IPS-15b (cell line): ENCODE measurements at regions not wholly inside any gene's neighbourhood (a gene's known extent, or its start where the extent isn't known, plus 50 kb on each side); places are given as distances from the start of the nearest gene placed in this dataset.

Source experiments
- H3K27me3 ChIP-seq: one replicate; pipeline ENCODE4 v1.6.1; 2013; ENCODE audit warnings: low read length; ENCODE audit not compliant: control insufficient read depth, insufficient read depth
- H3K36me3 ChIP-seq: one replicate; pipeline ENCODE4 v1.6.1; 2013; ENCODE audit warnings: low read length; ENCODE audit not compliant: control insufficient read depth, insufficient read depth
- H3K4me1 ChIP-seq: one replicate; pipeline ENCODE4 v1.6.1; 2013; ENCODE audit warnings: mild to moderate bottlenecking, low read length; ENCODE audit not compliant: control insufficient read depth, insufficient read depth
- H3K4me3 ChIP-seq: one replicate; pipeline ENCODE4 v1.5.1; 2013; ENCODE audit warnings: low read depth, low read length
- H3K9ac ChIP-seq: one replicate; pipeline ENCODE4 v1.6.1; 2013; ENCODE audit warnings: low read depth, mild to moderate bottlenecking, low read length
- H3K9me3 ChIP-seq: one replicate; pipeline ENCODE4 v1.6.1; 2013; ENCODE audit warnings: mild to moderate bottlenecking, low read length; ENCODE audit not compliant: control insufficient read depth, insufficient read depth

DNA sequence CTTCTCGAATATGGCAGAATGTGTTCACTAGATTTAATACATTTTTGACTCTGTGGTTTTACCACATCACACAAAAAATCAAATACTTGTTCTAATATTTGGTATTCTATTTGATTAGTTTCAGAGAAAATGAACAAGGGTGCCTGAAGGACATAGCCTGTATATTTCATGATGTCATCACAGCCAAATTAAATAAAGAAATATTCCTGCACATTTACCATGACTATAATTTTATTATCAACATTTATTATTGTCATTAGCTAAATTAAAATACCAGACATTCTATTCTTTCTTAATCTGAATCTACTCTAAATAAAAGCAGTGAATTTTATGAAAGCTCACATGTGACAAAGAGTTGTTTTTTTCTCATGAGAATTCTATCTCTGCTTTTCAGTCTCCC is 980.5 kb downstream of the PCDH18 start:
- H3K4me3 ChIP-seq: no peak overlapping the region
- H3K4me1 ChIP-seq: no peaks in the 10 kb centered on the region
- no peaks in the 10 kb centered on the region for H3K9me3 ChIP-seq
- no peaks in the 10 kb centered on the region for H3K36me3 ChIP-seq
- H3K9ac ChIP-seq: no peak overlapping the region
- no peaks in the 10 kb centered on the region for H3K27me3 ChIP-seq

- H3K27me3 ChIP-seq: peaks cover 7% of the 10 kb centered on the region
- H3K36me3 ChIP-seq: no peaks in the 10 kb centered on the region
- H3K9ac ChIP-seq: no peak overlapping the region
- H3K4me3 ChIP-seq: no peak overlapping the region
- peaks cover 13% of the 10 kb centered on the region for H3K4me1 ChIP-seq
- H3K9me3 ChIP-seq: no peaks in the 10 kb centered on the region
These were observed 991.5 kb downstream of the PCDH18 start for GRCh38 chr4:136540747-136541146.

DNA sequence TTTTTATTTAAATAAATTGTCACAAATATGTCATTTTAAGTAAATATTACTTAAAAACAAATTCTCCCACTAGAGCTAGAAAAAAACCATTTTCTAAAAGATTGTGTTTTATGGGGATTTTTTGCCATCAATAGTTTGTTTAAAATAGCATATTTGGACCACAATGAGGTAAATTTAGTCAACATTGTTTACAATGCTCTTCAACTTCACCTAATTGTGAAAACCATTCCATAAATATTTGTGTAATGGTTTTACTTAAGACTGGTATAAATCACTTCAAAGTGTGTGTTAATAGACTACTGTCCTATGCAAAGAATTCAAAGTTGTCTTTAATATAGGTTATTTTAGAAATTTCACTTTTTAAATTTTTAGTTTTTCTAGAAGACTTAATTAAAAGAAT is 1004.2 kb downstream of the PCDH18 start:
- Histone ChIP-seq H3K9ac (no peak overlapping the region), H3K4me3 (no peak overlapping the region), H3K4me1 (no peaks in the 10 kb centered on the region), H3K9me3 (no peaks in the 10 kb centered on the region), H3K27me3 (no peaks in the 10 kb centered on the region), H3K36me3 (no peaks in the 10 kb centered on the region)

- Histone ChIP-seq H3K27me3 (no peaks in the 10 kb centered on the region), H3K4me3 (no peak overlapping the region), H3K4me1 (no peaks in the 10 kb centered on the region)
These were observed 1005.8 kb downstream of the PCDH18 start for GRCh38 chr4:136526517-136526916.

DNA sequence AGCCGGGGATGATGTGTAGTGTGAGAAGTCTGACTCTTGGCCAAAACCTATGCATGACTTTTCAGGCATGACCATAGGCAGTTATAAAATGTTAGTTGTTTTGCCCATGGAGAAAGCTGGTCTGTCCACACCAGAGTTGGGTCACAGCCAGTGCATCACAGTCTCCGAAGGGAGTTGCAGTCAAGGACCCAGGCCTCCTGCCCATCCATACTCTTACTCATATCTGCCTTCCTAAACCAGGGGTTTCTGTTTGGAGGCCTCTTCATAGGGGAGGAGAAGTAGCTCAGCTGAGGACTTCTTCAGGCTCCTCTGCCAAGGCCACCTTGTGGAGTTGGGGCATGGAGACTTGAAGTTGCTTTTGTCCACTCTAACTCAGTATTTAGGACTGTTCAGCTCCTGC is 1008.3 kb downstream of the PCDH18 start:
- H3K27me3 ChIP-seq: no peaks in the 10 kb centered on the region
- H3K9me3 ChIP-seq: peaks cover 21% of the 10 kb centered on the region
- H3K4me3 ChIP-seq: no peak overlapping the region
- no peaks in the 10 kb centered on the region for H3K36me3 ChIP-seq
- no peaks in the 10 kb centered on the region for H3K4me1 ChIP-seq
- no peak overlapping the region for H3K9ac ChIP-seq

More at GRCh38 chr4:136526517-136526916, 1005.8 kb downstream of the PCDH18 start:
- no peaks in the 10 kb centered on the region for H3K36me3 ChIP-seq
- H3K9me3 ChIP-seq: no peaks in the 10 kb centered on the region
- no peak overlapping the region for H3K9ac ChIP-seq

GRCh38 chr4:136516371-136516770 is 1015.9 kb downstream of the PCDH18 start:
- Histone ChIP-seq H3K4me1 (no peaks in the 10 kb centered on the region), H3K9me3 (peaks cover 22% of the 10 kb centered on the region), H3K27me3 (no peaks in the 10 kb centered on the region), H3K4me3 (no peak overlapping the region), H3K36me3 (no peaks in the 10 kb centered on the region), H3K9ac (no peak overlapping the region)

DNA sequence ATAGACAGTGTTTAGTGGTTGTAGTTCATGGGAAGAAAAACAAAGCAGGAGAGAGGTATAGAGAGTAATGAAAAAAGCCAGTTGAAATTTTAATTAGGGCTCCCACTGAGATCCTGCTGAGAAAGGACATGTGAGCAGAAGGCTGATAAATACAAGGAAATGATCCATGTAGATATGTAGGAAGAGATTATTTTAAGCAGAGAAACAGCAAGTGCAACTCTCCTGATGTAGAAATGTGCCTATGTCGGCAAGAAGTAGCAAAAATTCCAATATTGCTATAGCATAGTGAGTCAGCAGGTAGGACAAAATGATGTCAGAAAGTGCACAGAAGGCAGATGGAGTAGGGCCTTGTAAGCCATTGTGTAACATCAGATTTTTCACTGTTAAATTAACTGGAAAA is 1027.3 kb downstream of the PCDH18 start:
- no peaks in the 10 kb centered on the region for H3K27me3 ChIP-seq
- H3K4me3 ChIP-seq: no peak overlapping the region

GRCh38 chr4:136495851-136496250 is 1036.4 kb downstream of the PCDH18 start:
- H3K27me3 ChIP-seq: no peaks in the 10 kb centered on the region

More for the DNA sequence above, 1027.3 kb downstream of the PCDH18 start:
- no peaks in the 10 kb centered on the region for H3K36me3 ChIP-seq
- H3K9me3 ChIP-seq: no peaks in the 10 kb centered on the region
- no peak overlapping the region for H3K9ac ChIP-seq
- peaks cover 4% of the 10 kb centered on the region for H3K4me1 ChIP-seq

DNA sequence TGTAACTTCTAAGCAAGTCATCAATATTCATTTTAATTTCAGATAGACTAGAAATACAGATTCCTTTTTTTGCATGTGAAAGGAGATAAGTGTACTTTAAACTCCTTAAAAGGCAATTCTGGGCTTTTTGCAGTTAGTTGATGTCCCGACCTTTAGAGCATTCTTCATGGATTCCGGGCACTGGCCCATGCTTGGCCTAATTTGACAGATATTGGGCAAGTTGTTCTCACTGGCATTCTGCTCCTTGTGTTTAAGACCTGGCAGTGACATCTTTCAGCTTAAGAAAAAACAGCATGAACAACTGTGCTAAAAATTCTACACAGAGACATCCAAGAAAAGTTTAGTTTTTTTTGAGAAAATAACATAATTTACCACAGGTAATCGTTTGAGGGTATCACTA is 1037.2 kb downstream of the PCDH18 start:
- no peak overlapping the region for H3K9ac ChIP-seq
- no peaks in the 10 kb centered on the region for H3K36me3 ChIP-seq
- no peaks in the 10 kb centered on the region for H3K27me3 ChIP-seq
- H3K4me1 ChIP-seq: no peaks in the 10 kb centered on the region
- H3K4me3 ChIP-seq: no peak overlapping the region
- H3K9me3 ChIP-seq: no peaks in the 10 kb centered on the region

More at GRCh38 chr4:136495851-136496250, 1036.4 kb downstream of the PCDH18 start:
- H3K9ac ChIP-seq: no peak overlapping the region
- H3K4me1 ChIP-seq: no peaks in the 10 kb centered on the region
- H3K36me3 ChIP-seq: no peaks in the 10 kb centered on the region
- H3K4me3 ChIP-seq: no peak overlapping the region
- H3K9me3 ChIP-seq: no peaks in the 10 kb centered on the region

DNA sequence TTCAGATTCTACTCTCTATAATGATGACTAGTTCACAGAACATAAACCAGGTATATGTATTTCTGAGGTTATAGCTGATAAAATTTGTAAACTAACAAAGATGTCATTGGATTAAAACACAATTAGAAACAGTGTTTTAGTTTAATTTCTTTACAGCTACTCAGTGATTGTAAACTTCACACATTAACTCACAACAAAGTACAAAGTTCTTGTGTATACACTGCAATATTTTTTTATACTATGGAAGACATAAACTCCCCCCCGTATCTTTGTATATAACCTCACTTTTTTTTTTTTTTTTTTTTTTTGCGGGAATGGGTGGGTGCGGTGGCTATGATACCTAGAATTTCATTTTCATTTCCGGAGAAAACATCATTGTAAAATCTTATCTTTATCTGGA is 1043.2 kb downstream of the PCDH18 start:
- Histone ChIP-seq H3K4me3 (no peak overlapping the region), H3K36me3 (no peaks in the 10 kb centered on the region), H3K27me3 (no peaks in the 10 kb centered on the region), H3K9me3 (no peaks in the 10 kb centered on the region), H3K9ac (no peak overlapping the region), H3K4me1 (no peaks in the 10 kb centered on the region)

GRCh38 chr4:136484996-136485395 is 1047.3 kb downstream of the PCDH18 start:
- Histone ChIP-seq H3K9ac (no peak overlapping the region), H3K4me3 (no peak overlapping the region), H3K4me1 (no peaks in the 10 kb centered on the region), H3K27me3 (no peaks in the 10 kb centered on the region), H3K36me3 (no peaks in the 10 kb centered on the region), H3K9me3 (no peaks in the 10 kb centered on the region)

DNA sequence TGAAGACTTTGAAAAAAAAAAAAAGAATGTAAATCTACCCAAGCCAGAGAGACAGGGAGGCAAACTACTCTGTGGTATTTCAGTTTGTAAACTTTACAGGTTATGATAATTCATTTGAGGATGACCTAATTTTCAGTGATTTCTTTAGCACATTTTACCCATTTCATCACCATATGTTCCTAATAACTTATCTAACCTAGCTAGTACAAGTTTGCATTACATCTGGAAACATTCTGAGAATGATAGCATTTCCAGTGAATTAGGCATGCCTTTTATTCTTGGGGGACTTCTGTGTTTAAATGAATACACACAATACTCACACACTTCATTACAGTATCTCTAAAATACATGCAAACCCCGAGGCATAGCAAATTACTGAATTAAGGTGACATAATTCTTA is 1055.5 kb downstream of the PCDH18 start:
- no peaks in the 10 kb centered on the region for H3K9me3 ChIP-seq
- no peaks in the 10 kb centered on the region for H3K4me1 ChIP-seq
- no peak overlapping the region for H3K4me3 ChIP-seq
- H3K36me3 ChIP-seq: no peaks in the 10 kb centered on the region
- H3K9ac ChIP-seq: no peak overlapping the region
- no peaks in the 10 kb centered on the region for H3K27me3 ChIP-seq

GRCh38 chr4:136471051-136471450 is 1061.2 kb downstream of the PCDH18 start:
- Histone ChIP-seq H3K4me1 (no peaks in the 10 kb centered on the region), H3K9me3 (no peaks in the 10 kb centered on the region), H3K9ac (no peak overlapping the region), H3K4me3 (no peak overlapping the region), H3K27me3 (no peaks in the 10 kb centered on the region), H3K36me3 (no peaks in the 10 kb centered on the region)
